Body of pancreas (tissue), 4 donors: ENCODE measurements at regions not wholly inside any gene's neighbourhood (a gene's known extent, or its start where the extent isn't known, plus 50 kb on each side); places are given as distances from the start of the nearest gene placed in this dataset.

Experiments used
- POLR2A ChIP-seq, 3 donors: fragments of 450-650 bp; IDR thresholded peaks; one replicate each; pipeline ENCODE4 v1.6.1; 2016; ENCODE audit warnings: antibody characterized with exemption in 3 of 3, mild to moderate bottlenecking in 2 of 3
- TF ChIP-seq, protein P1 (sequence below), 7 experiments: fragments of 450-650 bp in 4 of 7; fragments of 200-600 bp in 3 of 7; sonication (generic) in 3 of 7; IDR thresholded peaks; one replicate each; pipeline ENCODE4 v1.5.1; 2016 to 2019; ENCODE audit warnings: antibody characterized with exemption in 7 of 7

DNA sequence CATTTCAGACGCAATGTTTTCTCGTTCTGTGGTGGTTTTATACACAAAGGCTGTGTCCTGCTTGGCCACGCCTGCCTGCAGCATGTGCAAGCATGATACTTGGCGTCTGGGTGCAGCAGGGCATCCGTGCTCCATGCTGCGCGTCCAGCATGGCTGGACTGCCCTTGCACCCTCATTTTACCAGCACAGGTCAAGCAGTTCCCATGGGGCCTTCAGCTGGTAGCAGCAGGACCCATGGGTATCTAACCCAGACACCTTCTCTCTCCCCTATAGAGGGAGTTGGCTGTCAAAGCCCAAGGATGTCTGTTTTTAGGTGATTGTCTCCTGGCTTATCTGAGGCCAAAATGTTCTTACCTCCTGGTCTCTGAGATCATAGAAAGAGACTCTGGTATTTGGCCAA lies 158.3 kb upstream of the PITX1 start:
- TF ChIP-seq, protein P1, sequence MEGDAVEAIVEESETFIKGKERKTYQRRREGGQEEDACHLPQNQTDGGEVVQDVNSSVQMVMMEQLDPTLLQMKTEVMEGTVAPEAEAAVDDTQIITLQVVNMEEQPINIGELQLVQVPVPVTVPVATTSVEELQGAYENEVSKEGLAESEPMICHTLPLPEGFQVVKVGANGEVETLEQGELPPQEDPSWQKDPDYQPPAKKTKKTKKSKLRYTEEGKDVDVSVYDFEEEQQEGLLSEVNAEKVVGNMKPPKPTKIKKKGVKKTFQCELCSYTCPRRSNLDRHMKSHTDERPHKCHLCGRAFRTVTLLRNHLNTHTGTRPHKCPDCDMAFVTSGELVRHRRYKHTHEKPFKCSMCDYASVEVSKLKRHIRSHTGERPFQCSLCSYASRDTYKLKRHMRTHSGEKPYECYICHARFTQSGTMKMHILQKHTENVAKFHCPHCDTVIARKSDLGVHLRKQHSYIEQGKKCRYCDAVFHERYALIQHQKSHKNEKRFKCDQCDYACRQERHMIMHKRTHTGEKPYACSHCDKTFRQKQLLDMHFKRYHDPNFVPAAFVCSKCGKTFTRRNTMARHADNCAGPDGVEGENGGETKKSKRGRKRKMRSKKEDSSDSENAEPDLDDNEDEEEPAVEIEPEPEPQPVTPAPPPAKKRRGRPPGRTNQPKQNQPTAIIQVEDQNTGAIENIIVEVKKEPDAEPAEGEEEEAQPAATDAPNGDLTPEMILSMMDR (IDR thresholded peaks at IDR 0.05), result no peak
- TF ChIP-seq POLR2A (IDR thresholded peaks at IDR 0.05), result no peak
